K562 (cell line): ENCODE measurements at regions not wholly inside any gene's neighbourhood (a gene's known extent, or its start where the extent isn't known, plus 50 kb on each side); places are given as distances from the start of the nearest gene placed in this dataset.

Experiments used
- MXI1 ChIP-seq: IDR thresholded peaks from 2 replicates; pipeline ENCODE4 v1.6.1; 2011; ENCODE audit warnings: low read depth, mild to moderate bottlenecking, improper control_type of control experiment, low read length
- TF ChIP-seq, protein P1 (sequence below), 3 experiments: IDR thresholded peaks in 2 of 3; conservative IDR thresholded peaks in 1 of 3; 2 replicates each; pipeline ENCODE4 v1.5.1; 2011 to 2012; ENCODE audit warnings: low read length in 3 of 3, mild to moderate bottlenecking in 3 of 3, control low read depth in 2 of 3, improper control_type of control experiment in 1 of 3, inconsistent platforms in 1 of 3, low read depth in 1 of 3, mixed read lengths in 1 of 3, moderate library complexity in 1 of 3; ENCODE audit not compliant: insufficient read depth in 2 of 3
- TF ChIP-seq, protein P2 (sequence below): sonication (generic); formaldehyde crosslinking; IDR thresholded peaks from 2 replicates; pipeline ENCODE4 v1.8.1; 2023; ENCODE audit warnings: mild to moderate bottlenecking, missing genetic modification reagents

DNA sequence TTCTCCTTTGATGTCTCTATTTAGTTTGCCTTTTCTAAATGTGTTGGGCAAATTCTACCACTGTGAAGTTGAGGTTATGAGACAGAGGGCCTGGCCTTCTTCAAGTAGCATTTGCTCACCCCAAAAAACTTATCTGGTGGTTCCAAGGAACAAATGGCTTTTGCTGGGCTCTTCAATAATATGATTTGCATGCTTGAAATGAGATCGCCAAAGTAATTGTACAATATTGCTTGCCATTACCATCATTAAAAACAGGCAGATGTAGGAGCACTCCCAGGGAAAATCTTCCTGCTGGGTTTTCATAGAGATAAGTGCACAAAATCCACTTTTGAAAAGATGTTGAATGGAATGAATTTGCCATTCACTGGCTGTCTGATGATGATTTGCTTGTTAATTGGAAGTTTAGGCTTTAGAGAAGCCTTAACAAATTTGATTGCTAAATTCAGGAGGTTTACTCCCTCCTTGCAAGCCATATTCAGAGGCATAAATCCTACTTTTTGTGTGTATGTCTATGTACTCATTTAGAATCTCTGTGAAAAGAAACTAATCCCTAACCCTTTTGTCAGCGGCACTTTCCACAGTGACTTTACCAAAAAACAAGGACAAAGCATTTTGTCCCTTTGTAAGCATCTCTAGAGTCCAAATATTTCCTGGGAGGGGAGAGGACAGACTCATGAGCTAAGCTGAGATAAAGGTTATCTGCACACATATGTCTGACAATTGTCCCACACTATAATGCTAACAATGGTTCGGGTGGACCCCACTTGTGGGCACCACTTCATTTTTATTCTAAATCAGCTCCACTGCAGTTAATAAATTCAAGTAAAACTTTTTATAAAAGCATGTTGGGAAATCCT lies 240.8 kb upstream of the PIK3C3 start:
- TF ChIP-seq, protein P1, sequence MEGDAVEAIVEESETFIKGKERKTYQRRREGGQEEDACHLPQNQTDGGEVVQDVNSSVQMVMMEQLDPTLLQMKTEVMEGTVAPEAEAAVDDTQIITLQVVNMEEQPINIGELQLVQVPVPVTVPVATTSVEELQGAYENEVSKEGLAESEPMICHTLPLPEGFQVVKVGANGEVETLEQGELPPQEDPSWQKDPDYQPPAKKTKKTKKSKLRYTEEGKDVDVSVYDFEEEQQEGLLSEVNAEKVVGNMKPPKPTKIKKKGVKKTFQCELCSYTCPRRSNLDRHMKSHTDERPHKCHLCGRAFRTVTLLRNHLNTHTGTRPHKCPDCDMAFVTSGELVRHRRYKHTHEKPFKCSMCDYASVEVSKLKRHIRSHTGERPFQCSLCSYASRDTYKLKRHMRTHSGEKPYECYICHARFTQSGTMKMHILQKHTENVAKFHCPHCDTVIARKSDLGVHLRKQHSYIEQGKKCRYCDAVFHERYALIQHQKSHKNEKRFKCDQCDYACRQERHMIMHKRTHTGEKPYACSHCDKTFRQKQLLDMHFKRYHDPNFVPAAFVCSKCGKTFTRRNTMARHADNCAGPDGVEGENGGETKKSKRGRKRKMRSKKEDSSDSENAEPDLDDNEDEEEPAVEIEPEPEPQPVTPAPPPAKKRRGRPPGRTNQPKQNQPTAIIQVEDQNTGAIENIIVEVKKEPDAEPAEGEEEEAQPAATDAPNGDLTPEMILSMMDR (IDR thresholded peaks at IDR 0.05 in 2 of 3, conservative IDR thresholded peaks at IDR 0.05 in 1 of 3; ENCODE audit: insufficient read depth in 2 of 3, low read depth in 1 of 3, low read length in 3 of 3): no peak
- no peak for TF ChIP-seq MXI1
- TF ChIP-seq, protein P2, sequence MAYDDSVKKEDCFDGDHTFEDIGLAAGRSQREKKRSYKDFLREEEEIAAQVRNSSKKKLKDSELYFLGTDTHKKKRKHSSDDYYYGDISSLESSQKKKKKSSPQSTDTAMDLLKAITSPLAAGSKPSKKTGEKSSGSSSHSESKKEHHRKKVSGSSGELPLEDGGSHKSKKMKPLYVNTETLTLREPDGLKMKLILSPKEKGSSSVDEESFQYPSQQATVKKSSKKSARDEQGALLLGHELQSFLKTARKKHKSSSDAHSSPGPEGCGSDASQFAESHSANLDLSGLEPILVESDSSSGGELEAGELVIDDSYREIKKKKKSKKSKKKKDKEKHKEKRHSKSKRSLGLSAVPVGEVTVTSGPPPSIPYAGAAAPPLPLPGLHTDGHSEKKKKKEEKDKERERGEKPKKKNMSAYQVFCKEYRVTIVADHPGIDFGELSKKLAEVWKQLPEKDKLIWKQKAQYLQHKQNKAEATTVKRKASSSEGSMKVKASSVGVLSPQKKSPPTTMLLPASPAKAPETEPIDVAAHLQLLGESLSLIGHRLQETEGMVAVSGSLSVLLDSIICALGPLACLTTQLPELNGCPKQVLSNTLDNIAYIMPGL (CRISPR knock-in tag): no peak
